Stimulated activated CD8-positive, alpha-beta memory T cell treated with anti-CD3 and anti-CD28 coated beads, Interleukin-12 subunit alpha, Interleukin-12 subunit beta, amount 100 ng/mL, for 1 hour (primary cell): ENCODE measurements at regions not wholly inside any gene's neighbourhood (a gene's known extent, or its start where the extent isn't known, plus 50 kb on each side); places are given as distances from the start of the nearest gene placed in this dataset.
"Not testable (repeated sequence)": the region's sequence is repeated elsewhere in the genome, so short reads cannot be mapped to it uniquely, and the experiment has no call there.

ENCODE experiments used
- DNase-seq: peaks from one replicate; pipeline ENCODE4 v3.0.0-alpha.2; 2020; ENCODE audit warnings: low read depth

DNA sequence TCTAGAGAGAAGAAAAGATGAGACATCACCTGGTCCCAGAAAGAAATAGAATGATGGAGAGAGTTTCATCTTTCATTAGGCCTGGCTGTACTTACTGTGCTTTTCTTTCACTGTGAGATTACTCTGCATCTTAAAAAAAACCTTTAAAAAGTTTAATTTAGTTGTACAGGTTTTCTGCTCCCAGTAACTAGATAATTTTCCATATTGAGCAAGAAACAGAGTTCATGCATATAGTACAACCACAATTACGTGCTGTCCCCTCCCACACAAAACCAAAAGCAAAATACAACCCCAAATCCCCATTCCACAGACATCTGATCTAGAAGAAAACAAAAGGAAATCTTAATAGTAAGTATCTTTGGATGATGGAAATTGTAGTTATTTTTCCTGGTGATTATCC lies 371.2 kb downstream of the SH2D1A start:
- DNase-seq, result no peak

DNA sequence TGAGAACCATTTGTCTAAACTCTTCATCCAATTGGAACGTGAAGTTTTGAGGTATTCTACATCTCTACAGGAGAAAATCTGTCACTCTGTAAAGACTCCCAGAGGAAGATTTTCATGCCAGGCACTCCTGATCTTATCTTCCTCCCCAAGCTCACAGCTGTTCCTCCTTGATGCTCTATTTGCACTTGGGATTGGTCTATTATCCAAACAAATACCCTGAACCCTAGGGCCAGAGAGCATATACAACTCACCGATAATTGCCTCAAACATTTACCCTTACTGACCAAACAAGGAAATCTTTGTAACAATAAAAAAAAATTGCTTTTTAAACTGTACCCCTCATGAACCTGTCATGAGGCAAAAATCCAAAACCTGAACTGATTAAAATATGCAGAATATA lies 372.7 kb downstream of the SH2D1A start:
- DNase-seq, result no peak

DNA sequence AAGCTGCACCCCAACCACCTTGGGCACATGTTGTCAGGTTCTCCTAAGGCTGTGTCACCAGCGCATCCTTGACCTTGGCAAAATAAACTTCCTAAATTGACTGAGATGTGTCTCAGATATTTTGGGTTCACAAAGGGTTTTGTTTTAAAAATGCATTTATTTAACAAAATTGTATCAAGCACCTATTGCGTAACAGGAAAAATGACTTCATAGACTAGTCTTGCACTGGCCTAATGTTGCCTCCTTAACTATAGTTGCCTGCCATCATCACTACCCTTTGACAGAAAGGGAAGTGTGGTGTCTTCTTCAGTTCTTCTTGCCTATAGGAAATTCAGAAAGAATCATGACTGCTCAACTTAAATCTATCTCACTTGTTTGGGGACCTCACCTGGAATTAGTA lies 374.2 kb downstream of the SH2D1A start:
- no peak for DNase-seq

DNA sequence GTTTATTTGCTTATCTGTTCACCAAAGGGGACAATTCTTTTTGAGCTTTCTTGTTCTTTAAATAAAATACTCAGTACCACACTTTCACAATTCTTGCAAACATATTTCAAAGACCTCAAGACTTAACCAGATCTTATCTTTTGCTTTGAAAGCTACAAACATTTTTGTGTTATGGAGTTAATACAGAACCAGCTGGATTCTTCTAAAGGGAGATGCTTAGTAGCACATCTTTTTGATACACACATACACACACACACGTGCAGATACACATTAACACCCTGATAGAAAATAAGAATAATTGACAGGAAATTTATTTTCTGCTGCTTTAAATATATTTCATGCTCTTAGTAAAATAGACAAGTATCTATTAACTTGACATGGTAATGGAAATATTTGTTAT lies 379.1 kb downstream of the SH2D1A start:
- no peak for DNase-seq

DNA sequence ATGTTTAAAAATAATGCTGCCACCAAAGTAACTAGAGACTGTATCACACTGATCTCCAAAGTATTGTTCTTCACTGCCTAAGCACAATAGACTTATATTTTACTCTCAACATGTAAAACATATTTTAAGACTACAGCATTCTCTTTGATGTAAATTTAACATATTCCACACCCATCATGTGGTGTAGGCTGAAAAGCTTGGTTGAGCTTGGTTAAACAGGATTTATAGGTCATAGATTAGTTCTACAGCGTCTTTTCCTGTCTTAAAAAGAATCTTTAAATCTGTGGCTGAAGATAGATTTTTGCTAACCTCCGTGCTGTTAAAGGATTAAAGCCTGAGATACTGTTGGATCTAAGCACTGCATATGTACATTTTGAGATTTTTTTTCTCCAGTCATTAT lies 379.9 kb downstream of the SH2D1A start:
- DNase-seq, result no peak

DNA sequence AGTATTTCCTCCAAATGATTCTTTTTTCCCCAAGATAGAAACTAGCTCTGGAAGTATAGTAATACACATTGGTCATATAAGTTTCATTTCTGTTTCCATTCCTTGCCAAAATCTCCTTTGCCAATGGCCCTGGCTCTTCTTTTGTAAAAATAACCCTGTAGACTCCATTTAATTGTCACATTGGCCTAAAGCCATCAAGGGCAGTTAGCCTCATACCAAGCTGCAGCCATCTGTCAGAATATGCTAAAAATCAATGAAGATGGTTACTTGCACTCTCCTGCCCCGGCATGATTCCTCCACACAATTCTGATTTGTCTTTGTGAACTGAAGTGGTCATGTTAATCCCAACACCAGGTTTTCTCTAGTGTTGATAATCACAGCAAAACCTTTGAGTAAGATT lies 380.5 kb downstream of the SH2D1A start:
- no peak for DNase-seq

DNA sequence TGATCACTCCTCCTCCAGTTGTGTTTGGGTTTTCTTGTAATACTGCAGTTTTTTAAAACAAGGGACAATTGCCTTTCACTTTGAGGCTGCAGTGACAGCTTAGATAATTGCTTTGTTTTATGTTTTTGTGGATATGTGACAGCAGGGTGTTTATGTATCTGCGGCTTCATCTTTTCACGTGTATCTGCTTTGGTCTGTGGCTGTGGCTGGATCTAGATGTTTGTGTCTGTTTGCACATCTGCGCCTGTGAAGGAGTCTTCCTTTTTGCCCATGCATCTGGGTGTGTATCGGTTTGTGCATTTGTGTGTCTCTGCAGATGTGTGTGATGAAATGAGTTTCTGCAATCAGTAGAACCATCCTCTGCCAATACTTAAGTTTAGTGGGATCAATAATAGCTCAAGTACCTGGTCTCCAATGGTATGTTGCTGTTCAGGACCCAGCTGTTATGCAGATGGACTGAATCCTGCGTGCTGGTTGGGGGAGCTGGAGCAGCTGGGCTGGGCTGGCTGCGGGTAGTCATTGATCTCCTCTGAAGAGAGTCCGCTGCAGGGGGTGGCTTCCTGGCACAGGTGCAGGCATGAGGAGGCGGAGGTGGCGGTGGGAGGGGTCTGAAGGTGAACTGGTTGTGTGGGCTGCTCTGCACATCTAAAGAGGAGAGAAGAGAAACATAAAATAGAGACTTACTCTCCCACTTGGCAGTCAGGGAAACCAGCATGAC lies 390.3 kb downstream of the SH2D1A start:
- DNase-seq, result peak; percentile 26

GRCh38 chrX:124737771-124738170 lies 391.4 kb downstream of the SH2D1A start:
- no peak for DNase-seq

DNA sequence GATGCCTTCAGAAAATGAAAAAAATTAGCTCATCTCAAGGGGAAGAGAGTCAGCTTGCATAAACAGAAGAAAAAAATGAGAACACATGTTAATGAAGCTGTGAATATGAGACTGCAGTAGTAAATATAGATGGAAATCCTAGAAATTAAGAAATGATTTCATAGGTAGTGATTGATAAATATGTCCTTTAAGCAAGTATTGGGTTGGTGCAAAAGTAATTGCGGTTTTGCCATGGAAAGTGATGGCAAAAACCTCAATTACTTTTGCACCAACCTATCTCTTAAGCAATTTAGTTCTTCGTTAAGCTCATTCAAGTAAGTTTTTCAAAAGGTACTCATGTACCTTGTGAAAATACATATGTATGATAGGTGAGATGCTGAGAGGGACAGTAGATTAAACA lies 400.9 kb downstream of the SH2D1A start:
- DNase-seq, result no peak

DNA sequence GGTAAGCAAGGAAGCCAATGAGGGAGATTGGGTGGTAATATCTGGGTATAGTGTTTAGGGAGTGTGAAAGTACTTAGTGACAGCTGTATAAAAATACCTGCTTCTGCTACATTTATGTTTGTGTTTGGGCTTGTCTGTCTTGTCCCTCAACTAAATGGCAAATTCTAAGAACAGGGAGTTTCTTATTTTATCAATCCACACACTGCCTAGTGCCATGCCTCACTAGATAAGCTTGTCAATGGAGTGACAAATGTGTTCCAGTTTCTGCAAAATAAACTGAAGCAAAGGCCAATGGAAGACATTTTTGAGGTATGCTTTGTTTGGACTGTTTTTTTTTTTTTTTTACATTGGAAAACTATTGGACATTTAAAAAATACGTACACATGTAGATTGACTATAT lies 418.0 kb downstream of the SH2D1A start:
- DNase-seq, result no peak

DNA sequence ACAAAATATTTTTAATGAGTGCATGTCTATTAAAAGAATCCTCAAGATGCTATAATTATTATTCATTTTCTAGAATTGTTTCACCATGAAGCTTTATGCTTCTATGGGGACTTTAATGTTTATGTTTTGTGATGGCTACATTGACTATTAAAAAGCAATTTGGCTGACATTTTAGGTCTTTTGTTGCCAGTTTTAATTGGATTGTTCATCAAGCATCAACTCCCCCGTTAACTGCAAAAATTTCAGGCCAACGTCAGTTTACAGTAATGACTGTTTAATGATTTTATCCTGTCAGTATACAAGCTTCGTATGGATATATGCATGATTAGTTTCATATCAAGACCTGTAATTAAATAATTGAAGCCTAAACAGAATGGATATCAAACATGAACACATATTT lies 422.8 kb downstream of the SH2D1A start:
- no peak for DNase-seq

GRCh38 chrX:124771292-124771691 lies 424.9 kb downstream of the SH2D1A start:
- no peak for DNase-seq

- DNase-seq, result not testable (repeated sequence)
Observed at GRCh38 chrX:124788253-124788652, 441.9 kb downstream of the SH2D1A start.

DNA sequence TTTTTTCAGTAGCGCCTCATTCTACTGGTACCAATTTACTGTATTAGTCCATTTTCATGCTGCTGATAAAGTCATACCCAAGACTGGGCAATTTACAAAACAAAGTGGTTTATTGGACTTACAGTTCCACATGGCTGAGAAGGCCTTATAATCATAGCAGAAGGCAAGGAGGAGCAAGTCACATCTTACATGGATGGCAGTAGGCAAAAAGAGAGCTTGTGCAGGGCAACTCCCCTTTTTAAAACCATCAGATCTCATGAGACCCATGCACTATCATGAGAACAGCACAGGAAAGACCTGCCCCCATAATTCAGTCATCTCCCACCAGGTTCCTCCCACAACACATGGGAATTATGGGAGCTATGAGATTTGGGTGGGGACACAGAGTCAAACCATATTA lies 443.5 kb downstream of the SH2D1A start:
- not testable (repeated sequence) for DNase-seq

DNA sequence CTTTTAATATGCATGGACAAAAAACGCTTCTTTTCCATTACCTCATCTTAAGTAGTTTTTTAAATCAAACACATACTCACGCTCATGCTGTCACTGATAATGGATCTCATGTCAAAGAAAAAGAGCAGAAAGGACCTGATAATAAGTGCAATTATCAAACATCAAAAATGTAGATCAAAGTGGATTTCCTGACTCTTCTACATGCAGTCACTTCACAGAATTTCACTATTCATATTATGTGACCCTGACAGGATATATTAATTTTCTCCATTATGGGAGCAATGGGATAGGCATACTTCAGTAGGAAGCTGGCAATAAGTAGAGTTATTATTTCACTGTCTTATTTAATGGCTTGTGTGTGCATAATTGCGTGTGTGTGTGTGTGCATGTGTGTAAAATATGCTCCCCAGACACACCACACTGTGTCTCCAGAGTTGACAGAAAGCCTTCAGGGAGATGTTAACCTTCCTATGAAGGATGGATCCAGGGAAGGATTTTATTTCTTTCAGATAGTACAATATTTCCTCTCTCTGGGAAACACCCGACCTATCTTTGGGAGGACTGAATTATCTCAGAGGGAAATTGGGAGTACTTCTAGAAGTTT lies 445.2 kb downstream of the SH2D1A start:
- no peak for DNase-seq

DNA sequence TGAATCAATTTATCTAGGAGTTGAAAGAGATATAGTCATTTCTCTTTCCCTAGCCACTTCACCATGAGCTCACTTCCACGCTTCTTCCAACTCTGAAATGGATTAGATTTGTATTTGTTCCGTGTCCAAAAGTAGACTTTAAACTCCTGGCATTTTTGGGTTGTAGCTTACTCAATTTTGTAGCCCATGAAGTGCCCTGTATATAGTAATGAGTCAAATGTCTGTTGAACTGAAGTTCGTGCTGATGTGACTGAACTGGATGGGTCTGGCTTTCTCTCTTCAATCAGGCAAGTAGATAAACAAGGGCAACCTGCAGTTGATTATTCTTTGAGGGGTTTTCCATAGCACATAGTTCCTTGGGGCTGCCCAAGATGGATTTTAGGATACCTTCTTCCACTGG lies 450.6 kb downstream of the SH2D1A start:
- no peak for DNase-seq

DNA sequence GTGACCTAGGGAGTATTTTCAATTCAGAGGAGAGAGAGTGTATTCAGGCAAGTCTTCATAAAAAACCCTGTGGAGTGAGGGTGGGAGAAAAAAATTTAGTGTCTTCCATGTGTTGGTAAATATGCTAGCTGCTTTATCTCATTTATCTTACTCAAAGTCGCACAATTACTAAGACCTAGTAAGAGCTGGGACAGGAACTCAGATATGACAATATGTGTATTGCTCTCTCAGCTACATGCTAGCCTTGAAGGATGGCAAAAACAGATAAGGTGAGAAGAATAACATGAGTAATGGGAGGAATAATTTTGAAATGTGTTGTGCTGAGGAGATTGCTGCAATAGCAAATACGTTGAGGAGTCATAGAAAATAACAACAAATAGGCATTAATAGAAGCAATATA lies 458.6 kb downstream of the SH2D1A start:
- DNase-seq, result no peak

DNA sequence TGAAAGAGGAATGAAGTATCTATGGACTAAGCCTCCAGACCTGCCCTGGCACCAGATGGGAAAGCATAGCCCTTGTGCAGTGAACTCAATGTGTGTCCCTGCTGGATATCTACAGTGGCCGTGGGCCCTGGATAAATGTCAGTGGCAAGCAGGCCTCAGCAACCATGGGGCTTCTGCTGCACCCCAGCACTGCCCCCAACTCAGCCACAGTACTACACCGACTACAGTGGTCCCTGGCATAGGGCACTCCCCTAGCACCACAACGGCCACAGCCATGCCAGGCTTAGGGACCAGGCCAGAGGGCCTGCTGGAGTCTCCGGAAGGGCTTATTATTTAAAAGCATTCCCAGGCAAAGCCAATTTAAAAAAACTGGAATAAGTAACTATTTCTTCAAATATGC lies 459.1 kb downstream of the SH2D1A start:
- DNase-seq, result no peak

GRCh38 chrX:124814106-124814505 lies 467.7 kb downstream of the SH2D1A start:
- DNase-seq, result no peak

DNA sequence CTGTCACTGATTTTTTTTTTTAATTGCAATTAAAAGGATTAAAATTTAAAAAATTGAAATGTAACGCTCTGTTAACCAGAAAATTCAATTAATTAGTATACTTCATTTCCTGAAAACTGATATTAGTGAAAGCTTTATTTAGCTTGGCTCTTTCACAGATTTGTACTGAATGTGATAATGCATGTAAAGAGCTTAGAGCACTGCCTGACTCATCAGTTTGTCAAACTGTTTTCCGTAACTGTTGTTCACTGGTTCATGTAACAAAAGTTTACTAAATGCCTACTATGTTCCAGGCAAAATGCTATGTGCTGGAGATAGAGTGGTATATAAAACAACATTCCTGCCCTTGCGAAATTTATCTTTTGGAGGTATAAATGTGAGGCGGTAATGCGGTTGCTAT lies 471.7 kb downstream of the SH2D1A start:
- no peak for DNase-seq

DNA sequence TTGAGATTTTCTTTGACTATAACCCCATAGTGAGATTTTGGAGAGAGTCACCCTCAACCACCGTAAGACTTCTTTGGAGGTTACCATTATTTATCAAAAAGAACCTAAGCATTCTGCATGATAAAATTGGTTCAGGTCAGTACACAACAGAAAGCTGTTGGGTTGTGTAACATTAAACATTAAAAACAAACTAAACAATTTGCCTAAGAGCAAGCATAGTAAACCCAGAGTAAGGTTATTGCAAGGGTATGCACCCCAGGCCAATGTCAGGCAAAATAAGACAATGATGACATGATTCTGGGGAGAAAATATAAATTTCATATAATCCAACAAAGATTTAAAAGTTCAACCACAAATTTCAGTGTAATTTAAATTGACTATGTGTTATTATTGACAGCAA lies 472.4 kb downstream of the SH2D1A start:
- no peak for DNase-seq

- no peak for DNase-seq
Observed at GRCh38 chrX:124820738-124821137, 474.4 kb downstream of the SH2D1A start.

DNA sequence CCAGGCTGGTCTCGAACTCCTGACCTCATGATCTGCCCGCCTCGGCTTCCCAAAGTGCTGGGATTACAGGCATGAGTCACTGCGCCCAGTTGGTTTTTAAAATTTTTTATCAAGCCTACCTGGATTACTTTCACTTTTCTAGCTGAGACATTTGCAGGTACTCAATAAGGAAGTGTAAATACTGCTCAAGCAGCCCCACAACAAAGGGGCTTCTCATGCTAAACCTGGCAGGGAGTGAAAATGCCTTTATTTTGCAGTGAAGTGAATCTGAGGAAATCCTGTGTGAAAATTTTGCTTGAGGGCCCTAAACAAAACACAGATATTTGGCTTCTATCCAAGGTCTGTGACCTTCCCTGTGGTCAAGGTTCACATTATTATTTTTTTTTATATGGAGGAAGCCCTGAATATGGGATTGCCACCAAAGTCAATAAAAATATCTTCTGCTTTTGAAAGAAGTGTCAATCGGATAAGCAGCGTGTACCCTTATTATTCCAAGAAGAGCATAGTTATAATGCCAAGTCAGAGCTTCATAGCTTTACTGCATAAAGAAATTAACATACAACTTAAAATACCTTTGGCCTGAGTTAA lies 481.0 kb downstream of the SH2D1A start:
- no peak for DNase-seq

DNA sequence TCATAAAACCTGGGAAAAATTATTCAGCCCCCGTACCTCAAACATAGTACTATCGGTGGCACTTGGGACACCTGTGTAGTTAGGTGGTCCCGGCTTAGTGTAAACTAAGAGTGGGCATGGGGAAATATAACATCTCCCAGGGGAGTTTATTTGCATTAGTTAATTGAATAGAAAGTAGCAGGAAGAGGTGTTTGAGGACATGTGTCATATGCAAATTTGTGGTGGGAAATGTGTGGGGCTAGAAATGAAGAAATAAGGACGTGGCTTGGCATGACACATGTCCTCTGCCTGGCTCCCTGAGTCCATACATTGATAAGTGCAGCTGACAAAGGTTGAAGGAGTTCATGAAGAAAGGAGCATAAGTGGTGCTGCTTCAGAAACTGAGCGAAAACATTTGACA lies 483.6 kb downstream of the SH2D1A start:
- no peak for DNase-seq
